Adrenal gland (tissue), 5 donors: ENCODE measurements at regions not wholly inside any gene's neighbourhood (a gene's known extent, or its start where the extent isn't known, plus 50 kb on each side); places are given as distances from the start of the nearest gene placed in this dataset.

Experiments used
- CTCF ChIP-seq, 6 experiments: fragments of 450-650 bp in 4 of 6; fragments of 200-600 bp in 2 of 6; sonication (generic) in 1 of 6; IDR thresholded peaks; 1 replicate in 5 of 6; 2 replicates in 1 of 6; pipeline versions ENCODE4 v1.5.1 to v1.8.0; 2016 to 2021; ENCODE audit warnings: antibody characterized with exemption in 6 of 6, mild to moderate bottlenecking in 2 of 6, moderate library complexity in 1 of 6
- POLR2A ChIP-seq, 2 donors: fragments of 450-650 bp; IDR thresholded peaks; one replicate each; pipeline ENCODE4 v1.6.1; 2017; ENCODE audit warnings: antibody characterized with exemption in 2 of 2, mild to moderate bottlenecking in 2 of 2, moderate library complexity in 1 of 2
- donor health status: DM: no; HTN: no; CAD: no.

- no peak for TF ChIP-seq CTCF (IDR thresholded peaks at IDR 0.05)
- TF ChIP-seq POLR2A (IDR thresholded peaks at IDR 0.05), result no peak
Observed at GRCh38 chr16:86436466-86437185, 73.7 kb upstream of the FOXF1 start.
